HUDEP-2 (cell line): ENCODE measurements at regions not wholly inside any gene's neighbourhood (a gene's known extent, or its start where the extent isn't known, plus 50 kb on each side); places are given as distances from the start of the nearest gene placed in this dataset.

Source experiments
- DNase-seq, 76 experiments: peaks; one replicate each; lab custom pipeline; 2025; ENCODE audit not compliant: unreplicated experiment in 76 of 76; lab: John Stamatoyannopoulos, UW

DNA sequence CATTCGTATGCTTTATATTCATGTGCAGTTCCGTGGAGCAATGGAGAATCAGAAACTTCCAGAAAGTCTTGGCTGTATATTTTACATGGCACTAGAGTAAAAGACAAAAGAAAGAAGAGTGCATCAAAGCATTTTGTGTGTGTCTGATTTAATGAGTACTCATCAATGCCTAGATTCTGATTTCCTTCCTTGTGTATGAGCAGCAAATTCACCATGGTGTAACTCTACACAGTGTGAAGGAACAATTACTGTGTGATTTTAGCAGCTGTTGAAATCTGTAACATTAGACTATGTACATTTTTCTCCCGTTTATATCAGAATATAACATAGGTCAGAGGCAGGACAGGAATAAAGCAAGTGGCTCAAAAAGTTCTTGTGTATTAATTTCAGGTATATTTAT lies 102.0 kb upstream of the TSC22D2 start:
- DNase-seq = no peak

DNA sequence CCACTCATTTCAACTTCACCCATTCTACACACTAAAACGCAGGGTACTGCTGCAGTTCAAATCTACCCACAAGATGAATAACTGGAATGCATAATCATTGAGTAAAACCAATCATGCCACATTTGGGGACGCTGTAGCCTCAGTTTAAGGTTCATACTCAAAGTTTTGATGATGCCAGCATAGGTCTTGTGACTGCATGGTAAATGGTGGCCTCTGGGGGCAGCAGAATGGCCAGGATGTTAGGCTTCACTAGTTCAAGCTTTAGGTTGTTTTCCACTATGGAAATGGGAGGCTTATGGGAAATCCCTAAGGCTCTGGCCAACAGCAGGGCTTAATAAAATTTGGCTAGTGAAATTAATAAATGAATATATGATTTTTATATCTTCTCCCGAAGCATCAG lies 104.3 kb upstream of the TSC22D2 start:
- DNase-seq = peak in 30 of 76 experiments; percentile 1 to 55 (median 16)

DNA sequence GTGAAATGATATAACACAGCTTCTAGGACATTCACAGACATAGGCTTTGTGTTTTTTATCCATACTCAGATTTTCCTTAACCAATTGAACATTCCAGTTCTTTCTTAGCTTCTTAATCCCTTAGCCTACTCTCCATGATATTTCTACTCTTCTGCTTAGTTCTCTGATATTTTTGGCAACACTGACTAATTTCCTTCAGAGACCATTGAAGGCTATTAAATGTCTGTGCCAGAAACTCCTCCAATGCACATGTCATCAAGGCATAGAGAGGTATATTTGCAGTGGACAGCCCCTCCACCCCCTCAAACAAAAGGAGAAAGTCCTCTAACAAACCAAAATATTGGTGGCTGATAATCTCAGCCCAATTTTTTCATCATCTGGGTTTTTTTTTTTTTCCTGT lies 105.9 kb upstream of the TSC22D2 start:
- DNase-seq = no peak

DNA sequence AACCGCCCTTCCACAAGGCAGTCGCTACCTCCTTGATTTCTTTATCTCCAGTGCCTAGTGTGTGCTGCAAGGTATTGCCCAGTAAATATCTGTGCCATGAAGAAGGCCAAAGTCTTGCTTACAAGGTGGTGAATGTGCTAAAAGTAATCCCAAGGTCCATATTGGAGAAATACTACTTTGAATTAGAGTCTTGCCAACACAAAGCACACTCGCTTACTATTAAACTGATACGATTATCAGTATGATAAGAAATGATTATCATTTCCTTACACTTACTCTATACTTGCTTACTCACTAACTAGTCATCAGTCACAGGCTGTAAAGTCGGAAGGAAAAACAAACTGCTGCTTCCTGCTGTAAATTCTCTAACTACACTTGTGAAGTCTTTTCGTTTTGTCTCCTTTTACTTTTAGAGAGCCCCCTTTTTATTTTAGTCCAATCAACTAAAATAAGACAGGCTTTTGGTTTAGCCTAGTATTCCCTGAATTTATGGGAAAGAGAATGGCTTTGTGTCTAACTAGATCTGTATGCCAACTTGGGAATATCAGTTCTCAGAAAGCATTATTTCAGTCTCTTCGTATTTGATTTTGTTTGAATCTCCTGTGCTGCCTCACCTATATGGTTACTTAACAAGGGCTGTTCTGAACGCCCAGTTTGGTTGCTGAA lies 107.1 kb upstream of the TSC22D2 start:
- no peak for DNase-seq

DNA sequence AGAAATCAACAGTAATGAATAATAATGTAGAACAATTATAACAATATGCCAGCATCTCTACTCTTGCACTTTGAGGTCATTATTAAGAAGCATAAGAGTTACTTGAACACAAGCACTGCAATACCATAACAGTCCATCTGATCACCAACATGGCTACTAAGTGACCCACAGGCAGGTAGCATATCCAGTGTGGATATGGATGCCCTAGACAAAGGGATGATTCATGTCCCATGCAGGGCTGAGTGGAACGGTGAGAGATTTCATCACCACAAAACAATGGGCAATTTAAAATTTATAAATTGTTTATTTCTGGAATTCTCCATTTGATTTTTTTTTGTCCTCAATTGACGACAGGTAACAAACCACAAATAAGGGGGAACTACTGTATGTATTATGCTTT lies 107.7 kb upstream of the TSC22D2 start:
- DNase-seq = no peak

DNA sequence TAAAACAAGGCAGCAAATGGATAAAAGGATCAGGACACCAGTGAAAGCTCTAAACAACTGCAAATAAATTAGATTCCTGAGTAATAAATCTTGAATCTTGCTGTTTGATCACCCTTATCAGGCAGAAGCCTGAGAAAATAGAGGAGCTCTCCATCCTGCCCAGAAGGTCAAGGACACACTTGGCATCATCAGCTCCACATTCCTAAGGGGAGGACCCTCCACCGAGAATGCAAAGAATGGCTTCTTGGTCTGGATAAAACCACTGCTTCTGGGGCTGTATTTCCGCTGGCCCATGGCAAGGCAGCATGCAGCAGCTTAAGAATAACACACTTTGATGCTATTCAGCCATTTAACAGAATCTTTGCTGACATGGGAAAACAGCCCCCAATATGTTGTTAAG lies 108.9 kb upstream of the TSC22D2 start:
- no peak for DNase-seq

DNA sequence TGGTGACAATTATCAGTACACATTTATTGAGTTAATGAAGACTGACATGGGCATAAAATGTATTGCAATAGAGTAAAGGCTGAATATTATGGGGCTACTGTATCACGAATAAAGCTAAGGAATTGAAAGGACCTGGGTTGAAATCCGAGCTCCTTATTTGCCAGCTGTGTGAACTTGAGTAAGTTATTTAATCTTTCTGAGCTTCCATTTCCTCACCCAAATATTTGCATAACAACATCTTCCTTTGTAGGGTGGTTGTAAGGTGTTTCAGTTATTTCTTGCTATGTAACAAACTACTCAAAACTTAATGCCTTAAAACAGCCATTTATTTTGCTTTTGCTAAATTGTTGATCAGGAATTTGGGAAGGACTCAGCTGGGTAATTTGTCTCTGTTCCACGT lies 111.1 kb upstream of the TSC22D2 start:
- DNase-seq = no peak

DNA sequence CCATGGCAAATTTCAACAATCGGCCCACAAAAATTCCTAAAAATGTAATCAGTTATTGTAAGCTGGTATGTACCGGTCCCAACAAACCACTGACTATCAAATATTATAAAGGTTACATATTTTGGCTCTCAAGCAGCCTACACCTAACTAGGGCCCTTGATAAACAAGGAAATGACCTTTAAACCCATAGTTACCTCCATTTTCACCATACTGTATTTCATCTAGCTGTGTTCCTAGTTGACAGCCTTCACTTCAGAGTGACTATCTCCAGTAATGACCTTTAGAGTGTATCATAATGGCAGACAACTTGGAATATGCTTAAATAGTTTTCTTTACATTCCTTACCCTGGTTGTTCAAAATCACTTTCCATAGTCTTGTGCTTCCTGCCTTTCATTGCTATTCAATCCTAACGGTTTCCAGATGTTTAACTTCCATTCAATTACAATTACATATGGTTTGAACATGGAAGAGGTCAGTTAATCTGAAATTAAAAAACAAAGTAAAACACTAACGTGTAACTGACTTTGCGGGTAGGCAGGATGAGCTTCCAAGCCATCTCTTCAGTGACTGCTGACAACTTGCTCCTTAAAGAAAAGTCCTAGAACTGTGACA lies 111.9 kb upstream of the TSC22D2 start:
- DNase-seq = no peak

DNA sequence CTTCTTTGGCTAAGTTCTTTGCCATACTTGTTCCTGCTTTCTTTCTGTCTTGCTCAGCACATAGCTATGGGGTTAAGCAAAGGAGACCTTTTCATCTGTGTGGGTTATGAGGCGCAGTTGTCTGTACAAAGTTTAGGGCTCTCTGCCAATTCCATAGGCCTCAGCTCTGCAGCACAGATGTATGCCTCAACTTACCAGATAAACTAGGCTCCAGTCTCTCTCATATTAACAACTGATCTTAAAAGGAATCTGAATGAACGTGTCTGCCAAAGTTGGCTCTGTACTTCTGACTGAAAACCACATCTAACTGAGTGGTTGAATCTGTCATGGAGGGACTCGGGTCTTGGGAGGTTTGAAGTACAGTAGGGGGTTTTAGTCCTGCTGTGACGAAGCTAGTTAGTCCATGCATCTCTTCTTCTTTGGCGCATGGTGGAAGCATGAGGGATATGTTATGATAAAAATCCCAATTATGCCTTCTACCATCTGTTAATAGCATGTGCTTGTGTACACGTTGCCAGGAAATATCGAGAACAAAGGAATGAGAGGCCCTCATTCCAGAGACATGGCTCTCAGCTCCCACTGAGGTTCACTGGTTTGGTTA lies 114.6 kb upstream of the TSC22D2 start:
- DNase-seq = no peak

DNA sequence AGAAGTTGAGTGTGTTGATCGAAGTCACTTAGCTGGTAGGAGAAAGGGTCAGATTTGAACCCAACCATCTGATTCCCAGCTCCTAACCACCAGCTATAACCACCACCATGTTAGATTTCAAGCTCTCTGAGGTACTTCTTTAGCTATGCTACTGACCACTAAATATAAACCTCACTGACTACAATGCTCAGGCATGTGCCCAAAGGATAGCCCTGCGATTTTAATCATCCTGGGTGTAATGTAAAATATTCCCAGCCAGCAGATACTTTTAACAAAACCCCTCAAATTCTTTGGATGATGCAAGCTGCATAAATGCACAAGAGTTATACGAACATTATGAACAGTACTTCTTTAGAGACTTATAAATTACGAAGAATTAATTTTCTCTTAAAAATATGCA lies 115.2 kb upstream of the TSC22D2 start:
- DNase-seq = no peak

DNA sequence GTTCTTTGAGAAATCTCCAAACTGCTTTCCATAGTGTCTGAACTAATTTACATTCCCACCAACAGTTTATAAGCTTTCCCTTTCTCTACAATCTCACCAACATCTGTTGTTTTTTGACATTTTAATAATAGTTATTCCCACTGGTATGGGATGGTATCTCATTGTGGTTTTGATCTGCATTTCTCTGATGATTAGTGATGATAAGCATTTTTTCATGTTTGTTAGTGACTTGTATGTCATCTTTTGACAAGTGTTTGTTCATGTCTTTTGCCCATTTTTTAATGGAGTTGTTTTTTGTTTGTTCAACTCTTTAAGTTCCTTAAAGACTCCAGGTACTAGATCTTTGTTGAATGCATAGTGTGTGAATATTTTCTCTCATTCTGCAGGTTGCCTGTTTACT lies 116.6 kb upstream of the TSC22D2 start:
- no peak for DNase-seq

DNA sequence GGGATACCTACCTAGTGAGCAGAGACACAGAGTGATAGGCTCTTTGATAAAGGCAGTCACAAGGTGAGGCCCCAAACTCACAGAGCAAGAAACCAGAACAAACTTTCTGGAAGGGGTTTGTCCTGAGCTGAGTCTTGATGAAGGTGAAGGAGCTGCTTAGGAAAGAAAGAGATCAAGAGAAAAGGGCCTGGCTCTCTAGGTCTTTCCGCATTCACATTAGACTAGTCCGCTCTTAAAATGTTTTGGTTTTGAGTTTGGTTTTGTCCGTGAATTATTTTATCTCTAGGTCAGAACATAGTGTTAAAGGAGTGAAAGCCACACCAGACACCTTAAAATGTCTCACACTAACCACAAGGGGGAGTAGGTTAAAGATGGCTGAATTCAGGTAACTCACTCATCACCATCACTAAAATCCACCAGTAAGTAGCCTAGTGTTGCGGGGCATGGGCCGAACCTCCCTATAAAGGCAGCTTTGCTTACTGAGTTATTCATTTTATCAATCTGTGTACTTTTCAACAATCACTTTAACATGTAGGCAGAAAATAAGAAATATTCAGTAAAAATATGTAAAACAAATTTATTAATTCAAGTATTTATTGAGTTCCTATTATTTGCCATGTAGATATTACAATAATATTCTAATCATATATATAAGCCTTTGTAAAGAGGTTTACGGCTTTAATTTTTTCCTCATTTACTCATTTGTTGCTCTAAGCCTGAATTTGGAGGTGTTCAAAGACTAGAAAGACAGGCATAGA lies 121.5 kb upstream of the TSC22D2 start:
- peak in 17 of 76 experiments; percentile 1 to 42 (median 10) for DNase-seq

DNA sequence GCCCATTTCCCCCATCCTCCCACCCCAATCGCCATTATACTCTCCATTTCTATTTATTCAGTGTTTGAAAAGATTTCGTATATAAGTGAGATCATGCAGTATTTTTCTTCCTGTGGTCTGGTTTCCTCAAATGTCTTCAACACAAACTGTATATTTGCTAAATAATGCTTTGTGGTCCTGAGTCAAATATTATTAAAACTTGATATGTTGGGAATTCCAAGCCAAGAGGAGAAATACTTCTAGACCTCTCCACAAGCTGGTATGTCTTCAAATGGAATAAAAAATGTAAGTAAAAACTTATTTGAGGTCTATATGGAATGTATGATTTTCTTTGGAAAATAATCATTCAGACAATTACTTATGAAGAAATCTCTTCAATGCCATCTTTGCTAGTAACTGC lies 122.5 kb upstream of the TSC22D2 start:
- no peak for DNase-seq

DNA sequence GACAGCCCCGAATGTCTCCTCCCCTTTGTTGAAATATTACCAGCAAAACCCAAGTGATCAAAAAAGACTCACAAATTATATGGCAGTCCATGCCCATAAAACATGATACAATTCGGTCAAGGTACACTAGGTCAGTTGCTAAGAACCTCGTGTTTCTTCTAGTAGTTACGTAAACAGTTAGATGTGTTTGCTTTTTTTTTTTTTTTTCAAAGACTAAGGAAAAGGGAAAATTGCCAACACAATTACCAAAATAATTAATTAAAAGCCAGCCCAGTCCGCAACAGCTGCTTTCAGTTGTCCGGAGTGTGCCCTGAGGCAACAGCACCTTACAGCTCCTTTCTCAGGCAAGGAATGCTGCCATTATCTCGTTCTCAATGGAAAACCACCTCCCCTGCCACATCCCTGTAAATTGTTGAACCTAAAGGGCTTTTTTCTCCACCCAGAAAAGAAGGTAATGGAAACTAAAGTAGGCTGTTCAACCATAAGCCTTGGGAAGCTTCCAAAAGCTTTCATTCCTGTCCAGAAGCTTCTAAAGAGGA lies 129.2 kb upstream of the TSC22D2 start:
- no peak for DNase-seq

DNA sequence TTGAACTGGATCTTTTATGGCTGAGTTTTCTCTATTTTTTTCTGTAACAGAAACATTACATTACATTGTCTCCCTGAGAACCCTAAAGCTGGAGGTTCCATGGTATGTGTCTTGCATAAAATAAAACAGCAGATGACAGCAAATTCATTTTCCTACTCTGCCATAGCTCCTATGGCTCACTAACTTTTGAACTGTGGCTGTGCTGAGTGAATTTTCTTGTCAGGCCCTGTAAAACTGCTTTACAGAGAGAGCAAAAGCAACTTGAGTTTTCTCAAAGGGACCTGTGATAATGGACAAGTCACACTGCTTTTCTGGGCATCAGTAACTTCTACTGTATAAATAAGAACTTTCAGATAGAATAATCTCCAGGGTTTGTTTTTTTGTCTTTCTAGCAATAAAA lies 129.9 kb upstream of the TSC22D2 start:
- DNase-seq = no peak

DNA sequence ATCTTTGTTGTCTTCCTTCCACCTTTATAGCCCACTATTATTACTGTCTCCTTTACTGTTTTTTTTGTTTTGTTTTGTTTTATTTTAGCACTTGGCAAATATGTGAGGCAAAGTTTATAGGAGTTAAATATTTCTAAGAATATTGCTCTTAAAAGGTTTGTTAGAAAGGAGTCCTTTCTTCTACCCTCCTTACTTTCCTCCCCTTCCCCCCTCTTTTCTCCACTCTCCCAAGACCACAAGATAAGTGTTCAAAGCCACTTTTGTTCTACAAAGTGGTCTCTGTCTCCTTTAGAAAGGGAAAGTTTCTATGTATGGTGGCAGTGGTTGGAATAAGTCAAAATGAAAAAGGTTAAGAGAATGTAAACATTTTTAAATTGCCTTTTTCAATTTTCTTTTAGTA lies 130.7 kb upstream of the TSC22D2 start:
- no peak for DNase-seq

DNA sequence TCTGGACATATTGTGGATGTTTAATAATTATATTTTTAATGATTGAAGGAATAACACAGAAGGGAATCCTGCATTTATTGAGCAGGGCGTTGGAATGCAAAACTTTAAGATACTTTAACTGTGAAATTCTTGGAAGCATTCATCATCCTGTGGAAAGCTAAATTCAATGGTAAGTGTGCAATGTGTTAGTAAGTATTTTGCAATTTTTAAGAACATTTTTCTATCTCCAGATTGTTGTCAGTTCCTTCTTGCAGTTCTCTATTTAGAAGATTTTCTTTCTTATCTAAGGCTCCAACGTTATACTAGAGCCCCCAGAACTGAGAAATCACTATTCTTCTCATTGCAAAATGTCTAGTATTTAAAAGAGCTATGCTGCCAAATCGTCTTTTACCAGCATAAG lies 132.2 kb upstream of the TSC22D2 start:
- DNase-seq = no peak

DNA sequence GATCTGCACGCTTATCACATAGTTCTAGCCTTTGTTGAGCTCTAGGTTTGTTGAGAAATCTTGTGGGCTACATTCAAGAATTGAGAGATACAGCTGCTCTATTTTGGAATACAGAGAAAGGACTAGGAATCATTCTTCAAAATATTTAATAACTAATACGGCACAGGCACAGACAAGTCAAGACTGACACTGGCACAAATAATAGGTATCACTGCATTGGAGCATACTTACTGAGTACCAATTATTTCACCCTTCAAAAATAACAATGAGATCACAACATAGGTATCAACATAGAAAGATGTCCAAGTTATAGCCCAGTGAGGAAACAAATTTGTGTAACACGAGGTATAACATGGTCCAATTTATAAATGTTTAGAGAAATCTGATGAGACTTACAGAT lies 133.7 kb upstream of the TSC22D2 start:
- no peak for DNase-seq

DNA sequence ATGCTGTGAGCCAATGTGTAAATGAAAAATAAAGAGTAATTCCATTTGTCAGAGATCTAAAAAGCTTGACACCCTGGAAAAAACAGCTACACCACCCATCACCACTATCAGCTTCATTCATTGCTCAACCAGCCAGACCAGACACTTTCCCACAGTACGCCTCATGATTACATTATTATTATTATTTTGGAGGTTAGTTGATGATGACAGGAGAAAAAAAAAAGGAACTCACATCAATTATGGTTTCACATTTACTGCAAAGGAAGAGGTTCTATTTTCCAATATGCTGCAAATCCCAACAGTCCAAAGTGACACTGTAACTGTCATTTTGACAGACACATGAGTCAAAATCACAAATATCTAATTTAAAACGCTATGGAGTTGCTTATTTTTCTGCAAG lies 134.7 kb upstream of the TSC22D2 start:
- no peak for DNase-seq

DNA sequence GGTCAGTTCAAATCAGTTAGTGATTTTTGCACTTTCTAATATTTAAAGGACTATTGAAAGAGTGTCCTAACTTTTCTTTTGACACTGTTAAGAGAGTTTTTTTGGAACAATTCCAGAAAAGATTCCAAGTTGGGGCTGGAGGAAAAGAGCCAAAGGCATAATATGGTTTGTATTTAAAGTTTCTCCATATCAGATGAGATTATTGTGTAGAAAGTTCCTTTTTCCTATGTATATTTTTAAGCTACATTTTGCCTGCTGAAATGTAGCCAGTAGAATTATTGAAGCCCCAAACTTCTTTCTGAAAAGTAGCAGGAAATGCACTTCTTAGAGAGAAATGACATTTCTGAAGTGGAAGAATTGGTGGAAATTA lies 136.5 kb upstream of the TSC22D2 start:
- DNase-seq = no peak

DNA sequence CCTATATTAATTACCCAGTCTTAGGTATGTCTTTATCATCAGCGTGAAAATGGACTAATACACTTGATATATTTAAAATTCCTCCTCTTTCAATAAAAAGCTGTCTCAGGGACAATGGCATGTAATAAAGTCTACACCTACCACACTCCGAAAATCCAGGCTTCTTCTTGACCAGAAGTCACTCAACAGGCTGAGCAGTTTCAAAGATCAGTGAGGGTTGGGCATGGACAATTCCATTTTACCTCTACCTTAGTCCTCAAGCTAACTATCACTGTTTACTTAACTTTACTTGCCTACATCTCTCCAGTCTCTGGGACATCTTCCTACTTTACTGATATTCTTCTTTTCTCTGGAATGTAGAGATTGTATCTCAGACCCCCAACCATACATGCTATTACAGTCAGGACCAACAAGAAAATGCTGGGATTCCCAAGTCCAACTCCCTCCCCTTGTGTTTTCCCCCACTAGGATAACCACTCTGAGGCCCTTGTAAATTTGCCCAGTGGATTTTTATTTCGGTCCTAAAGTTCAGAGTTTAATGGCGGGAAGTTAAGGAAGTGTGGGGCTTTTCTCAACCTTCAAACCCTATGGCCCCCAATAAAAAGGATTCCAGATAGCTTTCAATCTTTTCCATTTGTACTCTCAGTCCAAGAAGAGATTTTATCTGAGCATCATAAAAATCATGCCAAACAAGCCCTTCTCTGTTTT lies 137.1 kb upstream of the TSC22D2 start:
- no peak for DNase-seq
